IPS-18a (cell line): ENCODE measurements at regions not wholly inside any gene's neighbourhood (a gene's known extent, or its start where the extent isn't known, plus 50 kb on each side); places are given as distances from the start of the nearest gene placed in this dataset.

Source experiments
- H3K27ac ChIP-seq: one replicate; pipeline ENCODE4 v1.5.1; 2013; ENCODE audit warnings: low read length
- H3K27me3 ChIP-seq: one replicate; pipeline ENCODE4 v1.6.1; 2013; ENCODE audit warnings: mild to moderate bottlenecking, low read length; ENCODE audit not compliant: control insufficient read depth, insufficient read depth
- H3K36me3 ChIP-seq: one replicate; pipeline ENCODE4 v1.6.1; 2013; ENCODE audit warnings: low read depth, low read length; ENCODE audit not compliant: control insufficient read depth
- H3K4me1 ChIP-seq: one replicate; pipeline ENCODE4 v1.6.1; 2013; ENCODE audit warnings: low read depth, low read length; ENCODE audit not compliant: control insufficient read depth
- H3K4me3 ChIP-seq: one replicate; pipeline ENCODE4 v1.5.1; 2013; ENCODE audit warnings: low read length
- H3K9ac ChIP-seq: one replicate; pipeline ENCODE4 v1.6.1; 2013; ENCODE audit warnings: mild to moderate bottlenecking, low read length, moderate library complexity
- H3K9me3 ChIP-seq: one replicate; pipeline ENCODE4 v1.6.1; 2013; ENCODE audit warnings: low read depth, low read length; ENCODE audit not compliant: control insufficient read depth

DNA sequence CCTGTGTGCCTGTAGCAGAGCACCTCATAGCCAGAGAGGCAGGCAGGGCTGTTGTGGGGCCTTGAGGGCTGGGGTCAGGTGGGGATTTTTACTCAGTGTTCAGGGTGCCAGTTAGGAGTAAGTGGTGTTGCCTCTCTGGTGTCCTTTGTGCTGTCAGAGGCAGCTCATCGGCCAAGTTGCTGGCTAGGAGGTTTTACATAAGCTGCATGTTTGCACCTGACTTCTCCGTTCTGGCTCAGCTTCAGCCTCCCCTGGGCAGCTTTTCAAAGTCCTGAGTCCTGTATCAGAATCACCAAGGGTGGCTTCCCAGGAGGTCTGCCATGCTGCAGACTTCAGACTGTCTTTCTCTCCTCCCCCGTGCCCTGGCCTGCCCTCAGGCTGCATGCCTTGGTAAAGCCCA is 242.6 kb upstream of the TPM1 start:
- H3K36me3 ChIP-seq, result no peaks in the 10 kb centered on the region
- no peak overlapping the region for H3K4me3 ChIP-seq
- H3K9me3 ChIP-seq, result no peaks in the 10 kb centered on the region
- no peaks in the 10 kb centered on the region for H3K4me1 ChIP-seq
- no peaks in the 10 kb centered on the region for H3K27me3 ChIP-seq
- no peak overlapping the region for H3K9ac ChIP-seq
- no peak overlapping the region for H3K27ac ChIP-seq

DNA sequence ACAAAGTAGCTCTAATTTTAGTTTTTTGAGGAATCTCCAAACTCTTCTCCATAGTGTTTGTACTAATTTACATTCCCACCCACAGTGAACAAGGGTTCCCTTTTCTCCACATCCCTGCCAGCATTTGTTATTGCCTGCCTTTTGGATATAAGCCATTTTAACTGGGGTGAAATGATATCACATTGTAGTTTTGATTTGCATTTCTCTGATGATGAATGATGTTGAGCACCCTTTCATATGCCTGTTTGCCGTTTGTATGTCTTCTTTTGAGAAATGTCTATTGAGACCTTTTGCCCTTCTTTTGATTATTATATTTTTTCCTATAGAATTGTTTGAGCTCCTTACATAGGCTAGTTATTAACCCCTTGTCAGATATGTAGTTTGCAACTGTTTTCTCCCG is 239.9 kb upstream of the TPM1 start:
- no peaks in the 10 kb centered on the region for H3K36me3 ChIP-seq
- no peak overlapping the region for H3K9ac ChIP-seq
- H3K9me3 ChIP-seq, result no peaks in the 10 kb centered on the region
- H3K4me3 ChIP-seq, result no peak overlapping the region
- H3K27me3 ChIP-seq, result no peaks in the 10 kb centered on the region
- H3K4me1 ChIP-seq, result no peaks in the 10 kb centered on the region
- no peak overlapping the region for H3K27ac ChIP-seq

DNA sequence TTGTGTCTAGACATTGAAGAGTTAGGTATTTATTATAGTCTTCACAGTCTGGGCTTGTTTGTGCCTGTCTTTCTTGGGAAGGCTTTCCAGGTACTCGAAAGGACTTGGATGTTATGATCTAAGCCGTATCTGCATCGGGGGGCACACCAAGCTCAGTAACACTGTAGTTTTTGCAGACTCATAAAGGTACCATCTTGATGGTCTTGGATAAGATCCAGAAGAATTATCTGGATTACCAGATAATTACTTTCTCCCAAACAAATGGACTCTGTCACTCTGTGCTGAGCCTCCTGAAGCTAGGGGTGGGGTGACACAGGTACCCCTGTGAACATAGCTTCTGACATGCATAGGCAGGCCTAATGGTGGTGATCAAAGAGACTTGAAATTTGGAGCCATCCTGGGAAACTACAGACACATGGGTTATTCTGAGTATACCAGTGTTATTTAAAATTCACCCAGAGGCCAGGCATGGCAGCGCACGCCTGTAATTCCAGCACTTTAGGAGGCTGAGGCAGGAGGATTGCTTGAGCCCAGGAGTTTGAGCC is 238.6 kb upstream of the TPM1 start:
- Histone ChIP-seq H3K27ac (no peak overlapping the region), H3K4me3 (no peak overlapping the region), H3K36me3 (no peaks in the 10 kb centered on the region), H3K4me1 (no peaks in the 10 kb centered on the region), H3K9ac (no peak overlapping the region), H3K9me3 (no peaks in the 10 kb centered on the region), H3K27me3 (no peaks in the 10 kb centered on the region)

DNA sequence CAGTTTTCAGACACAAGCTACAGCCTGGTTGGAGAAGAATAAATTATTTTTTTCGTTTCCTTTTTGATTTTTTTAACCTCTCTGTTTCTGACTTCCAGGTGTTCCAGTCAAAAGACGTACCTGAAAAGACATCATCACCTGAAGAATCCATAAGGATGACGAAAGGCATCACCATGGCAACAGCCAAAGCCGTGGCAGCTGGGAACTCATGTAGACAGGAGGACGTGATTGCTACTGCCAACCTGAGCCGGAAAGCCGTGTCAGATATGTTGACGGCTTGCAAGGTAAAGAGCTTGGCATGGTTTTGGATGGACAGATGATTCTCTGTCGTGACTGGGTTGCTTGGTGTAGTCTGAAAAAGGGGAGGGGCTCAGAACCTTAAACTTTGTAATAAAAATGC is 237.0 kb upstream of the TPM1 start:
- no peaks in the 10 kb centered on the region for H3K27me3 ChIP-seq
- no peaks in the 10 kb centered on the region for H3K4me1 ChIP-seq
- H3K36me3 ChIP-seq, result no peaks in the 10 kb centered on the region
- H3K27ac ChIP-seq, result no peak overlapping the region
- no peak overlapping the region for H3K9ac ChIP-seq
- H3K9me3 ChIP-seq, result no peaks in the 10 kb centered on the region
- no peak overlapping the region for H3K4me3 ChIP-seq

DNA sequence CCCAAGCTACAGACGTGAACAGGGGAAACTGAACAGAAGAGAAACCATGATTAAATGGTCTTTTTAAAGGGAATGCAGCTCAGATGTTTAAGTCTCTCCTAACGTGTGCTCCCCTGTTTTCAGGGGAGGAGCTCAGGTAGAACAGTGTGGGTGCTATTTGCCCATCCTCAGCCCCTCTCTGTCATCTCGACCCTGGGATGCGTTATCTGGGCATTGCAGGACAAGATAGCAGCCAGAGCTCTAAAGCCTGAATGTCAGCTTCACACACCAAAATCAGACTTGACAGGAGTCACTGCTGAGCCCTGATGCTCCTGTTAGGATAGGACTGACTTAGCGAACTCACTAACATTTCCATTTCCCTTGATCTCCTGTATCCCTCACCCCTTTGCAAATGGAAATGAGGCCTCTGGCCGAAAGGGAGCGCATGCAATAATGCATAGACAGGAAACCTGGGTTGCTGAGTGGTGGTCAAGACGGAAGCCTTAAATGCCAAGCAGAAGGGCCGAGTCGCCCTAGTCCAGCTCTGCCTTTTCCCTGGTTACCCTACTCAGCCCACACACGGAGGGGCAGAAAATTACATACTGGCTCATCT is 234.9 kb upstream of the TPM1 start:
- Histone ChIP-seq H3K4me3 (no peak overlapping the region), H3K9ac (no peak overlapping the region), H3K36me3 (no peaks in the 10 kb centered on the region), H3K4me1 (no peaks in the 10 kb centered on the region), H3K27ac (no peak overlapping the region), H3K9me3 (no peaks in the 10 kb centered on the region), H3K27me3 (no peaks in the 10 kb centered on the region)

DNA sequence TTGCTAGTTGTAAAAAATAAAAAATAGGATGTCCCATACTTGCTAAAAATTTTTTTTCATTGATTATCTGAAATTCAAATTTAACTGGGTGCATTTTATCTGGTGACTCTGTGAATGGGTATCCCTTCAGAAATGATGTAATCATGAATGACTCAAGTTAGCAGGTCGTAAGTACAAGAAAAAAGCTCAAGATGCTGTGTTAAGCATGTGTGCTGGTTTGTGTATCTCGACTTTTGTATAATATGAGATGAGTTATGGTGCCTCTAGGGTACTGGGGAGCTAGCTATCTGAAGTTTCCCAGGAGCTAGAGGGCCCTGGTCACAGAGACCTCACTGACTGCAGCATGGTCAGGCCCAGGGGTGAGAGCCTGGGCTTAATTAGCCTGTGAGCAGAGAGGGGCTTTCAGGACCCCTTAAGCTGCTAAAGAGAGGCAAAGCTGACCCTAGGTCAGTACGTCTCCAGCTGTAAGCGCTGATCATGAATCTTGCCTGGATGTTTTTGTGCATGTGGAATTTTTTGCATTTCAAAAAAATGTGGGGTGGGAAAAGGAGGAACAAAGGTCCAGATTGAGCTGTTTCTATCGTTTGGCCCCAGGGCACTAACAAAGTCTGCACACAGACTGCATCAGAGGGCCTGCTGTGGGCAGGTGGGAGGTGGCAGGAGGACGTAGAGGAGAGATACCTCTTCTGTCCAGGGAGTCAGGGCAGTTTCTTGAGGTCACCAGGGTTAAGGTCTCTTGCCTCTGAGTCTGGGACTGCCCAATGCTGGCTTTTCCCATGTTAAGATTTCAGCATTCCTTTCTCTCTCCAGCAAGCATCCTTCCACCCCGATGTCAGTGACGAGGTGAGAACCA is 233.2 kb upstream of the TPM1 start:
- Histone ChIP-seq H3K9me3 (no peaks in the 10 kb centered on the region), H3K27ac (no peak overlapping the region), H3K36me3 (no peaks in the 10 kb centered on the region), H3K4me1 (no peaks in the 10 kb centered on the region), H3K27me3 (no peaks in the 10 kb centered on the region), H3K4me3 (no peak overlapping the region), H3K9ac (no peak overlapping the region)

DNA sequence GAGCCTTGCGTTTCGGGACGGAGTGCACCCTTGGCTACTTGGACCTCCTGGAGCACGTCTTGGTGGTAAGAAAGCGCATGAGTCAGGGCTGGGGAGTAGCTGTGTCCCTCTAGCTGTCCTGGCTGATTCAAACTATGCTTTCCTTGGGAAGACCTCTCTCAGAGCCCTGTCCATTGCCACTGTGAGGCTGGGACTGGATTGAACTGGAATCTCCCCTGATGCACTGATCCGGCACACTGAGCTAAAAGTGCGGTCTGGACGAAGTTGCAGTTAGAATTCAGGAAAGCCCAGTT is 232.6 kb upstream of the TPM1 start:
- H3K27ac ChIP-seq, result no peak overlapping the region
- H3K27me3 ChIP-seq, result no peaks in the 10 kb centered on the region
- no peak overlapping the region for H3K4me3 ChIP-seq
- H3K9me3 ChIP-seq, result no peaks in the 10 kb centered on the region
- H3K9ac ChIP-seq, result no peak overlapping the region
- H3K36me3 ChIP-seq, result no peaks in the 10 kb centered on the region
- H3K4me1 ChIP-seq, result no peaks in the 10 kb centered on the region

DNA sequence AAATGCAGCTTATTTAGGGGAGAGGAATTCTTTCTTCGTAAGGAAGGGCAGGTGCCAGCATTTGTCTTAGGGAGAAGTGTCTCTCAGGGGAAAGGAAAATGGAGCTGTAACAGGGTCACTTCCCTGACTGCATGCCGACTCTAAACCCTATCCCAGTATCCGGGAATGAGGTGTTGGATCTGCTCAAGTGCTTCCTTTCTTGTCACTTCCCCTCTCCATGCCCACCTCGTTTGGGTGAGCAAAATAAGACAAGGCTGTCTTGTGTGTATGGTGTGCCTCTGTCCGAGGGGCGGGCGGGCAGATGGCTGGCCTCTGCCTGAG is 230.1 kb upstream of the TPM1 start:
- Histone ChIP-seq H3K9ac (no peak overlapping the region), H3K27me3 (no peaks in the 10 kb centered on the region), H3K4me1 (no peaks in the 10 kb centered on the region), H3K27ac (no peak overlapping the region), H3K36me3 (no peaks in the 10 kb centered on the region), H3K4me3 (no peak overlapping the region), H3K9me3 (no peaks in the 10 kb centered on the region)

DNA sequence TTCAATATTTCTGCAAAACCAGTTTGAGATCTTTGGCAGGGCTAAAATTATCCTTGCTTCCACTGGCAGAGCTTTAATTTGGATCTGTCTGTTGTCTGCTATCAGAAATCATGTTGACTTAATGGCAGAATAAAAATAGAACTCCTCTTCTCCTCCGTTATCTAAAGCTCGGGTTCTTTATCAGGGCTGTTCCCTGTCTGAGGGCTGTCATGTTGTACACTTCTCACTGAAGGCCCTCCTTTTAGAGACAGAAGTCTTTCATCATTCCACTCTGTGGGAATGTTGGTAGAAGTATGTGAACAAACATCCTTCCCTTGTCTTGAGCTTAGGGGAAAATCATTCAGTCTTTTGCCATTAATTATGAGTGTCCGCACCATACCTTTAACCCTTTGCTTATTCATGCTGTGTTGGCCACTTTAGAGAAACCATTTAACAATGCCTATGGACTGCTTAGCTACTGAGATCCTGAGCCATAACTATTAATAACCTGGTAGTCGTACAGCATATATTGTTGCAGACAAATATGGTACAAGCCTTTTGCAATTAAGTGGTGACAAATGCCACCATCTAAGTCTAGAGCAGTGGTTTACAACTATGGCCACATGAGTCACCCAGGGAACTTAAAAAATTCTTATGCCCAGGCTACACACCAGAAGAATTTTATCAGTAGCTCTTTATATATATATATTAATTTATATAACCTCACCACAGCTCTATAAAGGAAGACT is 226.0 kb upstream of the TPM1 start:
- H3K4me3 ChIP-seq, result no peak overlapping the region
- no peaks in the 10 kb centered on the region for H3K27me3 ChIP-seq
- H3K36me3 ChIP-seq, result no peaks in the 10 kb centered on the region
- H3K4me1 ChIP-seq, result no peaks in the 10 kb centered on the region
- no peak overlapping the region for H3K27ac ChIP-seq
- H3K9me3 ChIP-seq, result no peaks in the 10 kb centered on the region
- no peak overlapping the region for H3K9ac ChIP-seq

DNA sequence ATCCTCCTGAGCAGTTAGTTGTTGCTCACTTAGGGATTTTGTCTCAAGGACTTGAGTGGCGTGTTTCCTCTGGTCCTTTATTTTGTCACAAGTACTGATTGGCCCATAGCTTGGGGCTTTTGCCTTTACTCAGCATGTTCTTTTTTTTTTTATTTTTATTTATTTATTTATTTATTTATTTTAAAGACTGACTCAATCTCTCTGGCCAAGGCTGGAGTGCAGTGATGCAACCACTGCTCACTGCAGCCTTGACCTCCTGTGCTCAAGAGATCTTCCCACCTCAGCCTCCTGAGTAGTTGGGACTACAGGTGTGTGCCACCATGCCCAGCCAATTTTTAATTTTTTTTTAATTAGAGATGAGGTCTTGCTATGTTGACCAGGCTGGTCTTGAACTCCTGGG is 223.9 kb upstream of the TPM1 start:
- no peaks in the 10 kb centered on the region for H3K36me3 ChIP-seq
- no peak overlapping the region for H3K27ac ChIP-seq
- H3K4me3 ChIP-seq, result no peak overlapping the region
- no peaks in the 10 kb centered on the region for H3K9me3 ChIP-seq
- H3K4me1 ChIP-seq, result no peaks in the 10 kb centered on the region
- no peak overlapping the region for H3K9ac ChIP-seq
- H3K27me3 ChIP-seq, result no peaks in the 10 kb centered on the region

DNA sequence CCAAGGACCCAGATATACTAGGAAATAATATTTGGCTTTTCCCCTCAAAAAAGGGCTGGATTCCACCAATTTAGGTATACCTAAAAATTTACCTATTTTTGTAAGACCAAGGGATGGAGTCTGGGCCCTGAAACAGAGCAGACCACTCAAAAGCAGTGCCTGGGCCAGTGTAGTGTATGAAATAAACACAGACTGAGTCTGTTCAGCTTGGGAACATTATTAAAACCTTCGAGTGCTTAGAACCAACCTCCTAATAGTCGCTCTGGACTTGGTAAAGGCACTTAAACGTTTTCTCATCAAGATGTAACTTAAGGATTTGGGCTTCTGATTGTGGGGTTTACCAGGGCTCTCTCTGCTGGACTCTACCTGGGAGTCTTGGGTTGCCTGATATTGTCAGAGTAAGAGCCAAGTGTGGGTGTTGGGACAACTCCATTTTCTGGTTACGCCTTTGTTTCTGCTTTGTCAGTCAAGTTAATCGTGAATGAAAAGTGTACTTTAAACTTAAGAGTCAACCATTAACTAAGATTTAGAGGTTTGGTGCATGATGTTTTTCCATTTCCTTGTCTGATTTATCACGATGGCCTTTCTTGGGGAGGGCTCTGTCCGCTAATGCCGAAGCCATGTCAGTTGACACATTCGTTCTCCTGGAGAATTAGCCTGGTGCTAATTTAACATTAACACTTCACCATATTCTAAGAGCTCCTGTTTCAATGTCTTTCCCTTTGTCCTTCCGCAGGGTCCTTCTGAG is 221.0 kb upstream of the TPM1 start:
- Histone ChIP-seq H3K27ac (no peak overlapping the region), H3K27me3 (no peaks in the 10 kb centered on the region), H3K4me1 (no peaks in the 10 kb centered on the region), H3K36me3 (no peaks in the 10 kb centered on the region), H3K9me3 (no peaks in the 10 kb centered on the region), H3K4me3 (no peak overlapping the region), H3K9ac (no peak overlapping the region)
